ENCODE measurements at regions not wholly inside any gene's neighbourhood (a gene's known extent, or its start where the extent isn't known, plus 50 kb on each side); places are given as distances from the start of the nearest gene placed in this dataset.

GRCh38 chr2:5845798-5846330 is 153.7 kb downstream of the SOX11 start:
- DNase-seq: no peak

- no peak for DNase-seq
These were observed 154.7 kb downstream of the SOX11 start for GRCh38 chr2:5846881-5847280.

GRCh38 chr2:5849562-5849961 is 157.4 kb downstream of the SOX11 start:
- no peak for DNase-seq

- no peak for DNase-seq
These were observed 159.2 kb downstream of the SOX11 start for GRCh38 chr2:5851410-5851809.

GRCh38 chr2:5854797-5855196 is 162.6 kb downstream of the SOX11 start:
- DNase-seq: no peak

- DNase-seq: no peak
These were observed 174.9 kb downstream of the SOX11 start for GRCh38 chr2:5867056-5867455.

GRCh38 chr2:5868931-5869330 is 176.7 kb downstream of the SOX11 start:
- no peak for DNase-seq

GRCh38 chr2:5869936-5870335 is 177.8 kb downstream of the SOX11 start:
- DNase-seq: no peak

GRCh38 chr2:5877360-5877759 is 185.2 kb downstream of the SOX11 start:
- no peak for DNase-seq

GRCh38 chr2:5885451-5886173 is 193.4 kb downstream of the SOX11 start:
- DNase-seq: no peak

GRCh38 chr2:5886462-5886861 is 194.3 kb downstream of the SOX11 start:
- DNase-seq: no peak

- DNase-seq: no peak
These were observed 195.9 kb downstream of the SOX11 start for GRCh38 chr2:5888126-5888525.

GRCh38 chr2:5889519-5889918 is 197.3 kb downstream of the SOX11 start:
- DNase-seq: no peak

GRCh38 chr2:5894355-5894754 is 202.2 kb downstream of the SOX11 start:
- no peak for DNase-seq

- no peak for DNase-seq
These were observed 203.1 kb downstream of the SOX11 start for GRCh38 chr2:5895284-5895683.

- DNase-seq: no peak
These were observed 205.1 kb downstream of the SOX11 start for GRCh38 chr2:5897249-5897648.

GRCh38 chr2:5898667-5899066 is 206.5 kb downstream of the SOX11 start:
- no peak for DNase-seq

GRCh38 chr2:5905661-5906060 is 213.5 kb downstream of the SOX11 start:
- DNase-seq: no peak

- no peak for DNase-seq
These were observed 215.9 kb downstream of the SOX11 start for GRCh38 chr2:5908071-5908470.

GRCh38 chr2:5911718-5912117 is 219.5 kb downstream of the SOX11 start:
- no peak for DNase-seq

GRCh38 chr2:5913711-5914395 is 221.7 kb downstream of the SOX11 start:
- DNase-seq: no peak

GRCh38 chr2:5914811-5915611 is 222.8 kb downstream of the SOX11 start:
- peak; percentile 0 for DNase-seq

GRCh38 chr2:5915881-5916310 is 223.7 kb downstream of the SOX11 start:
- peak; percentile 8 for DNase-seq
